Body of pancreas (tissue), 4 donors: ENCODE measurements at regions not wholly inside any gene's neighbourhood (a gene's known extent, or its start where the extent isn't known, plus 50 kb on each side); places are given as distances from the start of the nearest gene placed in this dataset.

ENCODE experiments used
- CTCF ChIP-seq, 7 experiments: fragments of 450-650 bp in 4 of 7; fragments of 200-600 bp in 3 of 7; sonication (generic) in 3 of 7; IDR thresholded peaks; one replicate each; pipeline ENCODE4 v1.5.1; 2016 to 2019; ENCODE audit warnings: antibody characterized with exemption in 7 of 7
- POLR2A ChIP-seq, 3 donors: fragments of 450-650 bp; IDR thresholded peaks; one replicate each; pipeline ENCODE4 v1.6.1; 2016; ENCODE audit warnings: antibody characterized with exemption in 3 of 3, mild to moderate bottlenecking in 2 of 3

GRCh38 chr2:8597559-8598225, 84.2 kb upstream of the ID2 start:
- TF ChIP-seq POLR2A (IDR thresholded peaks at IDR 0.05) = no peak
- TF ChIP-seq CTCF (IDR thresholded peaks at IDR 0.05) = no peak
